ENCODE measurements at regions not wholly inside any gene's neighbourhood (a gene's known extent, or its start where the extent isn't known, plus 50 kb on each side); places are given as distances from the start of the nearest gene placed in this dataset.
A peak's percentile ranks its signal among the peaks of the same experiment; 100 is the strongest.

GRCh38 chr1:67618285-67619018 is 66.5 kb upstream of the GADD45A start:
- peak overlapping the region in 1 of 4 donors; percentile 4 for H3K4me3 ChIP-seq
- H3K4me1 ChIP-seq (replicated peaks in 1 of 2): peaks cover 5 to 15% of the 10 kb centered on the region in 2 donors
- TF ChIP-seq CTCF (IDR thresholded peaks at IDR 0.05): no peak
- no peak for TF ChIP-seq POLR2A (IDR thresholded peaks at IDR 0.05)
- intact Hi-C loops (cut with DNase I): no loop called here
- no peaks in the 10 kb centered on the region for H3K9me3 ChIP-seq (replicated peaks in 1 of 3)
- peak in 6 of 7 donors; percentile 62 to 85 (median 78) for DNase-seq
- H3K27me3 ChIP-seq: no peaks in the 10 kb centered on the region
- no peaks in the 10 kb centered on the region for H3K36me3 ChIP-seq (replicated peaks in 1 of 2)
- 35 to 45% (median 42%) methylated on average over 14 of the region's 14 CpGs for WGBS, 4 donors
- H3K27ac ChIP-seq: peak overlapping the region in 2 of 5 donors; percentile 64 to 73

GRCh38 chr1:67619080-67619479 is 65.9 kb upstream of the GADD45A start:
- intact Hi-C loops (cut with DNase I): no loop called here
- WGBS, 4 donors: 32 to 56% (median 44%) methylated on average over 2 of the region's 2 CpGs

GRCh38 chr1:67623906-67624305 is 61.1 kb upstream of the GADD45A start:
- Histone ChIP-seq H3K9me3 (replicated peaks in 1 of 3) (no peaks in the 10 kb centered on the region), H3K36me3 (replicated peaks in 1 of 2) (no peaks in the 10 kb centered on the region), H3K4me3 (no peak overlapping the region), H3K27ac (no peak overlapping the region), H3K4me1 (replicated peaks in 1 of 2) (peaks cover 0 to 8% of the 10 kb centered on the region in 2 donors), H3K27me3 (no peaks in the 10 kb centered on the region)
- intact Hi-C loops (cut with DNase I): no loop called here
- no peak for TF ChIP-seq POLR2A (IDR thresholded peaks at IDR 0.05)
- no peak for TF ChIP-seq CTCF (IDR thresholded peaks at IDR 0.05)
- 91 to 100% (median 95%) methylated on average over 3 of the region's 3 CpGs for WGBS, 4 donors
- DNase-seq: no peak

More at GRCh38 chr1:67619080-67619479, 65.9 kb upstream of the GADD45A start:
- Histone ChIP-seq H3K9me3 (replicated peaks in 1 of 3) (no peaks in the 10 kb centered on the region), H3K27ac (peak overlapping the region in 2 of 5 donors; percentile 45 to 64), H3K36me3 (replicated peaks in 1 of 2) (no peaks in the 10 kb centered on the region), H3K27me3 (no peaks in the 10 kb centered on the region), H3K4me1 (replicated peaks in 1 of 2) (peaks cover 5 to 15% of the 10 kb centered on the region in 2 donors), H3K4me3 (no peak overlapping the region)
- TF ChIP-seq POLR2A (IDR thresholded peaks at IDR 0.05) (no peak), CTCF (IDR thresholded peaks at IDR 0.05) (no peak)
- DNase-seq: no peak

- 72 to 91% (median 81%) methylated on average over 2 of the region's 2 CpGs for WGBS, 4 donors
- Histone ChIP-seq H3K4me3 (no peak overlapping the region), H3K9me3 (replicated peaks in 1 of 3) (no peaks in the 10 kb centered on the region), H3K36me3 (replicated peaks in 1 of 2) (no peaks in the 10 kb centered on the region), H3K27me3 (no peaks in the 10 kb centered on the region), H3K4me1 (replicated peaks in 1 of 2) (peaks cover 0 to 7% of the 10 kb centered on the region in 2 donors), H3K27ac (no peak overlapping the region)
- no peak for DNase-seq
- TF ChIP-seq CTCF (IDR thresholded peaks at IDR 0.05) (no peak), POLR2A (IDR thresholded peaks at IDR 0.05) (no peak)
- intact Hi-C loops (cut with DNase I): no loop called here
Measured at GRCh38 chr1:67624680-67625079, 60.3 kb upstream of the GADD45A start.
